ENCODE measurements at regions not wholly inside any gene's neighbourhood (a gene's known extent, or its start where the extent isn't known, plus 50 kb on each side); places are given as distances from the start of the nearest gene placed in this dataset.

- no peak for TF ChIP-seq CTCF (IDR thresholded peaks at IDR 0.05)
- H3K27me3 ChIP-seq: peaks cover 0 to 3% (median 0%) of the 10 kb centered on the region in 4 donors
- WGBS, 2 donors: 77 to 78% methylated on average over 7 of the region's 7 CpGs
- intact Hi-C loops (cut with DNase I): no loop called here
- H3K4me3 ChIP-seq: no peak overlapping the region
- H3K9me3 ChIP-seq: no peaks in the 10 kb centered on the region
- no peak for DNase-seq
- H3K4me1 ChIP-seq: no peaks in the 10 kb centered on the region
- H3K27ac ChIP-seq: no peak overlapping the region
- FAIRE-seq: no peak
- ATAC-seq: no peak
- H3K36me3 ChIP-seq: no peaks in the 10 kb centered on the region
Observed at GRCh38 chr12:114616081-114616480, 67.9 kb downstream of the TBX3 start.

GRCh38 chr12:114614040-114614439, 69.9 kb downstream of the TBX3 start:
- H3K4me3 ChIP-seq: no peak overlapping the region
- H3K27me3 ChIP-seq: no peaks in the 10 kb centered on the region
- WGBS, 2 donors: 63 to 67% methylated on average over 3 of the region's 3 CpGs
- no peak for DNase-seq
- intact Hi-C loops (cut with DNase I): no loop called here
- H3K4me1 ChIP-seq: no peaks in the 10 kb centered on the region
- FAIRE-seq: no peak
- ATAC-seq: no peak
- TF ChIP-seq CTCF (IDR thresholded peaks at IDR 0.05): no peak
- H3K27ac ChIP-seq: no peak overlapping the region
- no peaks in the 10 kb centered on the region for H3K36me3 ChIP-seq
- H3K9me3 ChIP-seq: no peaks in the 10 kb centered on the region

GRCh38 chr12:114612062-114612461, 71.9 kb downstream of the TBX3 start:
- FAIRE-seq (no peak), DNase-seq (no peak), ATAC-seq (no peak)
- Histone ChIP-seq H3K9me3 (no peaks in the 10 kb centered on the region), H3K27ac (no peak overlapping the region), H3K4me3 (no peak overlapping the region), H3K27me3 (no peaks in the 10 kb centered on the region), H3K4me1 (no peaks in the 10 kb centered on the region), H3K36me3 (no peaks in the 10 kb centered on the region)
- 68 to 73% methylated on average over 6 of the region's 6 CpGs for WGBS, 2 donors
- intact Hi-C loops (cut with DNase I): no loop called here
- TF ChIP-seq CTCF (IDR thresholded peaks at IDR 0.05): no peak

GRCh38 chr12:114611145-114612018, 72.6 kb downstream of the TBX3 start:
- FAIRE-seq (no peak), DNase-seq (no peak), ATAC-seq (peak in 3 of 4 donors; percentile 32 to 51 (median 34))
- Histone ChIP-seq H3K27me3 (no peaks in the 10 kb centered on the region), H3K9me3 (no peaks in the 10 kb centered on the region), H3K4me3 (no peak overlapping the region), H3K27ac (no peak overlapping the region), H3K36me3 (no peaks in the 10 kb centered on the region), H3K4me1 (no peaks in the 10 kb centered on the region)
- TF ChIP-seq CTCF (IDR thresholded peaks at IDR 0.05): no peak
- intact Hi-C loops (cut with DNase I): no loop called here
- WGBS, 2 donors: 46 to 51% methylated on average over 8 of the region's 8 CpGs

GRCh38 chr12:114608509-114608908, 75.5 kb downstream of the TBX3 start:
- ATAC-seq: no peak
- H3K27me3 ChIP-seq: no peaks in the 10 kb centered on the region
- intact Hi-C loops (cut with DNase I): no loop called here
- WGBS, 2 donors: 50 to 51% methylated on average over 3 of the region's 3 CpGs
- no peak overlapping the region for H3K4me3 ChIP-seq
- H3K27ac ChIP-seq: no peak overlapping the region
- DNase-seq: no peak
- no peaks in the 10 kb centered on the region for H3K9me3 ChIP-seq
- H3K36me3 ChIP-seq: no peaks in the 10 kb centered on the region
- TF ChIP-seq CTCF (IDR thresholded peaks at IDR 0.05): no peak
- no peak for FAIRE-seq
- H3K4me1 ChIP-seq: no peaks in the 10 kb centered on the region
